Right lobe of liver (tissue), 6 donors: ENCODE measurements at regions not wholly inside any gene's neighbourhood (a gene's known extent, or its start where the extent isn't known, plus 50 kb on each side); places are given as distances from the start of the nearest gene placed in this dataset.
A peak's percentile ranks its signal among the peaks of the same experiment; 100 is the strongest.

Experiments used
- ATAC-seq, 4 donors: fragments of 200-7000 bp; cut with Tn5 transposase; one replicate each; pipeline ENCODE4 v1.9.1; 2020; ENCODE audit warnings: mild to moderate bottlenecking in 4 of 4, moderate library complexity in 4 of 4
- DNase-seq, 3 donors: peaks; one replicate each; pipeline ENCODE4 v3.0.0-alpha.2; 2020
- H3K27ac ChIP-seq, 3 donors: fragments of 200-600 bp; one replicate each; pipeline ENCODE4 v1.8.0; 2022
- H3K27me3 ChIP-seq, 2 donors: fragments of 200-600 bp; one replicate each; pipeline ENCODE4 v1.8.0; 2022
- H3K36me3 ChIP-seq, 4 donors: fragments of 200-600 bp; sonication (generic) in 1 of 4; one replicate each; pipeline versions ENCODE4 v1.5.1 to v1.8.0; 2017 to 2022; ENCODE audit warnings: control low read depth in 1 of 4
- H3K4me1 ChIP-seq, 4 donors: fragments of 200-600 bp; sonication (generic) in 1 of 4; one replicate each; pipeline versions ENCODE4 v1.5.1 to v1.8.0; 2017 to 2022; ENCODE audit warnings: control low read depth in 1 of 4
- H3K4me3 ChIP-seq, 3 donors: fragments of 200-600 bp; one replicate each; pipeline ENCODE4 v1.8.0; 2022
- H3K9me3 ChIP-seq, 4 donors: fragments of 200-600 bp; sonication (generic) in 1 of 4; one replicate each; pipeline versions ENCODE4 v1.5.1 to v1.8.0; 2017 to 2022; ENCODE audit warnings: control low read depth in 1 of 4
- POLR2A ChIP-seq: fragments of 450-650 bp; IDR thresholded peaks from one replicate; pipeline ENCODE4 v1.6.1; 2017; ENCODE audit warnings: antibody characterized with exemption, mild to moderate bottlenecking
- WGBS: methylation state at CpG from one replicate; pipeline ENCODE4 v1.1.6; 2018; ENCODE audit warnings: low coverage, low lambda C conversion rate; ENCODE audit not compliant: insufficient coverage; ENCODE audit errors: missing lambda C conversion rate; 5-methylcytosine and 5-hydroxymethylcytosine counted together
- intact Hi-C, 2 donors: fragments of 100-400 bp; cut with DNase I; formaldehyde crosslinking; loops; one replicate each; pipeline versions ENCODE4 v1.11.2 to v1.14.1; 2022
- TF ChIP-seq, protein P1 (sequence below), 4 donors: fragments of 200-600 bp in 3 of 4; fragments of 450-650 bp in 1 of 4; IDR thresholded peaks; one replicate each; pipeline versions ENCODE4 v1.5.1 to v1.8.0; 2016 to 2022; ENCODE audit warnings: antibody characterized with exemption in 4 of 4, mild to moderate bottlenecking in 2 of 4
- donor health status: DM: no; HTN: yes; CAD: no.
- donor health status: DM: no; HTN: no; CAD: no.
- donor health status: DM: no; HTN: no; CAD: no.
- donor health status: DM: no; HTN: yes; CAD: no.
- donor health status: DM: no; HTN: yes; CAD: no.

GRCh38 chr20:4071178-4071693, 55.9 kb upstream of the RNF24 start:
- H3K27ac ChIP-seq: no peak overlapping the region
- H3K27me3 ChIP-seq: no peaks in the 10 kb centered on the region
- 76% methylated on average over 4 of the region's 5 CpGs for WGBS
- peak in 1 of 3 donors; percentile 39 for DNase-seq
- no peak for TF ChIP-seq POLR2A
- TF ChIP-seq, protein P1, sequence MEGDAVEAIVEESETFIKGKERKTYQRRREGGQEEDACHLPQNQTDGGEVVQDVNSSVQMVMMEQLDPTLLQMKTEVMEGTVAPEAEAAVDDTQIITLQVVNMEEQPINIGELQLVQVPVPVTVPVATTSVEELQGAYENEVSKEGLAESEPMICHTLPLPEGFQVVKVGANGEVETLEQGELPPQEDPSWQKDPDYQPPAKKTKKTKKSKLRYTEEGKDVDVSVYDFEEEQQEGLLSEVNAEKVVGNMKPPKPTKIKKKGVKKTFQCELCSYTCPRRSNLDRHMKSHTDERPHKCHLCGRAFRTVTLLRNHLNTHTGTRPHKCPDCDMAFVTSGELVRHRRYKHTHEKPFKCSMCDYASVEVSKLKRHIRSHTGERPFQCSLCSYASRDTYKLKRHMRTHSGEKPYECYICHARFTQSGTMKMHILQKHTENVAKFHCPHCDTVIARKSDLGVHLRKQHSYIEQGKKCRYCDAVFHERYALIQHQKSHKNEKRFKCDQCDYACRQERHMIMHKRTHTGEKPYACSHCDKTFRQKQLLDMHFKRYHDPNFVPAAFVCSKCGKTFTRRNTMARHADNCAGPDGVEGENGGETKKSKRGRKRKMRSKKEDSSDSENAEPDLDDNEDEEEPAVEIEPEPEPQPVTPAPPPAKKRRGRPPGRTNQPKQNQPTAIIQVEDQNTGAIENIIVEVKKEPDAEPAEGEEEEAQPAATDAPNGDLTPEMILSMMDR (IDR thresholded peaks at IDR 0.05): no peak
- H3K4me1 ChIP-seq: no peaks in the 10 kb centered on the region
- no peaks in the 10 kb centered on the region for H3K36me3 ChIP-seq
- ATAC-seq: no peak
- intact Hi-C loops: no loop called here
- H3K4me3 ChIP-seq: no peak overlapping the region
- H3K9me3 ChIP-seq: no peaks in the 10 kb centered on the region

- intact Hi-C loops: no loop called here
- no peak overlapping the region for H3K4me3 ChIP-seq
- no peaks in the 10 kb centered on the region for H3K4me1 ChIP-seq
- DNase-seq: peak in 1 of 3 donors; percentile 38
- no peak overlapping the region for H3K27ac ChIP-seq
- no peaks in the 10 kb centered on the region for H3K36me3 ChIP-seq
- no peak for TF ChIP-seq POLR2A
- TF ChIP-seq, protein P1 (IDR thresholded peaks at IDR 0.05): no peak
- WGBS: no CpG with 5 or more reads among the region's 3 CpGs
- no peaks in the 10 kb centered on the region for H3K27me3 ChIP-seq
- ATAC-seq: no peak
- no peaks in the 10 kb centered on the region for H3K9me3 ChIP-seq
Observed at GRCh38 chr20:4070323-4071177, 55.2 kb upstream of the RNF24 start.

GRCh38 chr20:4069751-4070150, 54.4 kb upstream of the RNF24 start:
- intact Hi-C loops: no loop called here

DNA sequence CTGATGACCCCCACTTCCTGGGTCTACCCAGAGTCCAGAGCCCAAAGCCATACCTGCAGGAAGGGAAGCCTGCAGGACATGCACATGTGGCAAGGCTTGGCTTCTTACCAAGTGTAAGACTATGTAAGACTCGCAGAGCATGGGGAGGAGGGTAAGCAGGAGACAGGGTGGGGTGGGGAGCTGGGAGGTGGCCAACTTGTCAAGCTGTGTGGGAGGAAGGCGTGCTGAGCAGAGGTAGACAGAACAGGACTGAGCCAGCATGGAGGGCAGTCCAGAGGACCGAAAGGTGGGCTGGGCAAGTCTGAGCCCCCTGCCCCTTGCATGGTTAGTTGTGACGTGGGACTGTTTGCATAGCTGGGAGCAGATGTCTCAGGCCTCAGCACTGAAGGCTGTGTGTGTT, 53.4 kb upstream of the RNF24 start:
- H3K27ac ChIP-seq: no peak overlapping the region
- no peaks in the 10 kb centered on the region for H3K9me3 ChIP-seq
- intact Hi-C loops: no loop called here
- ATAC-seq (no peak), DNase-seq (no peak)
- no peaks in the 10 kb centered on the region for H3K36me3 ChIP-seq
- H3K4me1 ChIP-seq: no peaks in the 10 kb centered on the region
- no peaks in the 10 kb centered on the region for H3K27me3 ChIP-seq
- no peak overlapping the region for H3K4me3 ChIP-seq
- 55% methylated on average over 2 of the region's 4 CpGs for WGBS
- TF ChIP-seq, protein P1 (IDR thresholded peaks at IDR 0.05): no peak
- no peak for TF ChIP-seq POLR2A

More at GRCh38 chr20:4069751-4070150, 54.4 kb upstream of the RNF24 start:
- Histone ChIP-seq H3K36me3 (no peaks in the 10 kb centered on the region), H3K4me3 (no peak overlapping the region), H3K4me1 (no peaks in the 10 kb centered on the region), H3K27me3 (no peaks in the 10 kb centered on the region), H3K9me3 (no peaks in the 10 kb centered on the region), H3K27ac (no peak overlapping the region)
- 50% methylated on average over 1 of the region's 2 CpGs for WGBS
- TF ChIP-seq, protein P1 (IDR thresholded peaks at IDR 0.05): no peak
- TF ChIP-seq POLR2A: no peak
- ATAC-seq (no peak), DNase-seq (no peak)
